ENCODE measurements at regions not wholly inside any gene's neighbourhood (a gene's known extent, or its start where the extent isn't known, plus 50 kb on each side); places are given as distances from the start of the nearest gene placed in this dataset.

GRCh38 chr5:18079831-18080230 lies 445.6 kb downstream of the TAF11L14 start:
- no peak for TF ChIP-seq CTCF (IDR thresholded peaks at IDR 0.05)
- Mint-ChIP-seq H3K36me3 (ENCODE audit: low read depth) (no peaks in the 10 kb centered on the region), H3K4me1 (ENCODE audit: low read depth) (no peaks in the 10 kb centered on the region), H3K27ac (no peak overlapping the region), H3K27me3 (ENCODE audit: insufficient read depth) (no peaks in the 10 kb centered on the region), H3K4me3 (no peak overlapping the region), H3K9me3 (peaks cover 36% of the 10 kb centered on the region)
- DNase-seq, result no peak

- Mint-ChIP-seq H3K9me3 (peaks cover 14% of the 10 kb centered on the region), H3K36me3 (ENCODE audit: low read depth) (no peaks in the 10 kb centered on the region), H3K4me3 (no peak overlapping the region), H3K4me1 (ENCODE audit: low read depth) (no peaks in the 10 kb centered on the region), H3K27me3 (ENCODE audit: insufficient read depth) (no peaks in the 10 kb centered on the region), H3K27ac (no peak overlapping the region)
- DNase-seq, result no peak
- TF ChIP-seq CTCF (IDR thresholded peaks at IDR 0.05), result no peak
These were observed 453.8 kb downstream of the TAF11L14 start for GRCh38 chr5:18088020-18088579.

GRCh38 chr5:18090177-18090576 lies 455.9 kb downstream of the TAF11L14 start:
- Mint-ChIP-seq H3K4me1 (ENCODE audit: low read depth) (no peaks in the 10 kb centered on the region), H3K36me3 (ENCODE audit: low read depth) (no peaks in the 10 kb centered on the region), H3K9me3 (peaks cover 11% of the 10 kb centered on the region), H3K27me3 (ENCODE audit: insufficient read depth) (no peaks in the 10 kb centered on the region), H3K4me3 (no peak overlapping the region), H3K27ac (no peak overlapping the region)
- no peak for TF ChIP-seq CTCF (IDR thresholded peaks at IDR 0.05)
- DNase-seq, result no peak

- no peak overlapping the region for H3K27ac Mint-ChIP-seq
- H3K9me3 Mint-ChIP-seq, result peaks cover 9% of the 10 kb centered on the region
- no peak overlapping the region for H3K4me3 Mint-ChIP-seq
- no peak for TF ChIP-seq CTCF (IDR thresholded peaks at IDR 0.05)
- H3K36me3 Mint-ChIP-seq (ENCODE audit: low read depth), result no peaks in the 10 kb centered on the region
- DNase-seq, result no peak
- H3K27me3 Mint-ChIP-seq (ENCODE audit: insufficient read depth), result no peaks in the 10 kb centered on the region
- H3K4me1 Mint-ChIP-seq (ENCODE audit: low read depth), result no peaks in the 10 kb centered on the region
These were observed 456.9 kb downstream of the TAF11L14 start for GRCh38 chr5:18091142-18091541.

GRCh38 chr5:18091758-18092157 lies 457.5 kb downstream of the TAF11L14 start:
- no peak for DNase-seq
- Mint-ChIP-seq H3K4me1 (ENCODE audit: low read depth) (no peaks in the 10 kb centered on the region), H3K36me3 (ENCODE audit: low read depth) (no peaks in the 10 kb centered on the region), H3K27ac (no peak overlapping the region), H3K4me3 (no peak overlapping the region), H3K9me3 (peaks cover 9% of the 10 kb centered on the region), H3K27me3 (ENCODE audit: insufficient read depth) (no peaks in the 10 kb centered on the region)
- TF ChIP-seq CTCF (IDR thresholded peaks at IDR 0.05), result no peak

- peaks cover 11% of the 10 kb centered on the region for H3K9me3 Mint-ChIP-seq
- no peak overlapping the region for H3K4me3 Mint-ChIP-seq
- no peak overlapping the region for H3K27ac Mint-ChIP-seq
- H3K36me3 Mint-ChIP-seq (ENCODE audit: low read depth), result no peaks in the 10 kb centered on the region
- H3K27me3 Mint-ChIP-seq (ENCODE audit: insufficient read depth), result no peaks in the 10 kb centered on the region
- no peak for TF ChIP-seq CTCF (IDR thresholded peaks at IDR 0.05)
- H3K4me1 Mint-ChIP-seq (ENCODE audit: low read depth), result no peaks in the 10 kb centered on the region
- no peak for DNase-seq
These were observed 460.8 kb downstream of the TAF11L14 start for GRCh38 chr5:18095061-18095460.
